OCI-LY7 (cell line): ENCODE measurements at regions not wholly inside any gene's neighbourhood (a gene's known extent, or its start where the extent isn't known, plus 50 kb on each side); places are given as distances from the start of the nearest gene placed in this dataset.

Source experiments
- BruUV-seq: library from RNA; stranded (reverse); fragments of 400-500 nt; replicated peaks from 2 replicates; lab custom pipeline; 2021; lab: Mats Ljungman, UMichigan
- CTCF ChIA-PET: fragments of 300-600 bp; sonication (Branson Sonifier 250); formaldehyde crosslinking; loops from one replicate; lab custom pipeline; 2022; ENCODE audit warnings: antibody characterized with exemption; ENCODE audit not compliant: unreplicated experiment; lab: Charles Lee
- POLR2A ChIA-PET: fragments of 300-600 bp; sonication (Branson Sonifier 250); formaldehyde crosslinking; loops from one replicate; lab custom pipeline; 2022; ENCODE audit warnings: antibody characterized with exemption; lab: Charles Lee
- DNase-seq: peaks from one replicate; pipeline ENCODE4 v3.0.0-alpha.2; 2015; ENCODE audit warnings: low spot score
- H2AFZ ChIP-seq: fragments of 200-600 bp; sonication (generic), shearing (Covaris generic); 2 replicates; pipeline ENCODE4 v1.6.1; 2014; ENCODE audit warnings: mild to moderate bottlenecking, antibody characterized with exemption, low read length, moderate library complexity
- H3K27ac ChIP-seq: fragments of 200-600 bp; sonication (generic); 2 replicates; pipeline ENCODE4 v1.5.1; 2014; ENCODE audit warnings: mixed run types, low read depth, mild to moderate bottlenecking, moderate library complexity, low read length, inconsistent platforms; ENCODE audit not compliant: poor library complexity, severe bottlenecking
- H3K36me3 ChIP-seq: fragments of 200-600 bp; sonication (generic); 2 replicates; pipeline ENCODE4 v1.6.1; 2014; ENCODE audit warnings: mild to moderate bottlenecking, antibody characterized with exemption, low read length, moderate library complexity, mixed read lengths; ENCODE audit not compliant: insufficient read depth
- H3K4me1 ChIP-seq: fragments of 200-600 bp; sonication (generic); 2 replicates; pipeline ENCODE4 v1.5.1; 2014; ENCODE audit warnings: mild to moderate bottlenecking, low read length; ENCODE audit not compliant: insufficient read depth, poor library complexity, severe bottlenecking
- H3K4me2 ChIP-seq: fragments of 200-600 bp; sonication (generic); 2 replicates; pipeline ENCODE4 v1.6.1; 2014; ENCODE audit warnings: mild to moderate bottlenecking, low read length
- H3K4me3 ChIP-seq: fragments of 200-600 bp; sonication (generic); 2 replicates; pipeline ENCODE4 v1.5.1; 2014; ENCODE audit warnings: mild to moderate bottlenecking, low read depth, low read length; ENCODE audit not compliant: poor library complexity, severe bottlenecking
- H3K79me2 ChIP-seq: fragments of 200-600 bp; sonication (generic); 2 replicates; pipeline ENCODE4 v1.6.1; 2016; ENCODE audit warnings: low read depth, mild to moderate bottlenecking, low read length, moderate library complexity, mixed read lengths; ENCODE audit not compliant: insufficient read depth
- H3K9me2 ChIP-seq: fragments of 200-600 bp; sonication (generic); 2 replicates; pipeline ENCODE4 v1.6.1; 2016; ENCODE audit warnings: mild to moderate bottlenecking, low read length, mixed read lengths; ENCODE audit not compliant: insufficient read depth
- H3K9me3 ChIP-seq: fragments of 200-600 bp; sonication (generic); 2 replicates; pipeline ENCODE4 v1.6.1; 2014; ENCODE audit warnings: mild to moderate bottlenecking, mixed run types, low read length, mixed read lengths
- H4K20me1 ChIP-seq: fragments of 200-600 bp; sonication (generic); 2 replicates; pipeline ENCODE4 v1.6.1; 2014; ENCODE audit warnings: mild to moderate bottlenecking, antibody characterized with exemption, low read length, moderate library complexity, mixed read lengths; ENCODE audit not compliant: insufficient read depth
- EZH2phosphoT487 ChIP-seq: fragments of 200-600 bp; sonication (generic); IDR thresholded peaks from 2 replicates; pipeline ENCODE4 v1.6.1; 2018; ENCODE audit warnings: low read depth, borderline replicate concordance, mild to moderate bottlenecking, mixed run types, antibody characterized with exemption, low read length, moderate library complexity, mixed read lengths
- intact Hi-C: fragments of 100-400 bp; cut with micrococcal nuclease; formaldehyde crosslinking; loops from one replicate; pipeline ENCODE4 v1.10.0; 2022; ENCODE audit not compliant: unreplicated experiment
- TF ChIP-seq, protein P1 (sequence below): fragments of 200-600 bp; sonication (generic); conservative IDR thresholded peaks from 2 replicates; pipeline ENCODE4 v1.5.1; 2014; ENCODE audit warnings: mild to moderate bottlenecking, antibody characterized with exemption, low read length, moderate library complexity, mixed read lengths

DNA sequence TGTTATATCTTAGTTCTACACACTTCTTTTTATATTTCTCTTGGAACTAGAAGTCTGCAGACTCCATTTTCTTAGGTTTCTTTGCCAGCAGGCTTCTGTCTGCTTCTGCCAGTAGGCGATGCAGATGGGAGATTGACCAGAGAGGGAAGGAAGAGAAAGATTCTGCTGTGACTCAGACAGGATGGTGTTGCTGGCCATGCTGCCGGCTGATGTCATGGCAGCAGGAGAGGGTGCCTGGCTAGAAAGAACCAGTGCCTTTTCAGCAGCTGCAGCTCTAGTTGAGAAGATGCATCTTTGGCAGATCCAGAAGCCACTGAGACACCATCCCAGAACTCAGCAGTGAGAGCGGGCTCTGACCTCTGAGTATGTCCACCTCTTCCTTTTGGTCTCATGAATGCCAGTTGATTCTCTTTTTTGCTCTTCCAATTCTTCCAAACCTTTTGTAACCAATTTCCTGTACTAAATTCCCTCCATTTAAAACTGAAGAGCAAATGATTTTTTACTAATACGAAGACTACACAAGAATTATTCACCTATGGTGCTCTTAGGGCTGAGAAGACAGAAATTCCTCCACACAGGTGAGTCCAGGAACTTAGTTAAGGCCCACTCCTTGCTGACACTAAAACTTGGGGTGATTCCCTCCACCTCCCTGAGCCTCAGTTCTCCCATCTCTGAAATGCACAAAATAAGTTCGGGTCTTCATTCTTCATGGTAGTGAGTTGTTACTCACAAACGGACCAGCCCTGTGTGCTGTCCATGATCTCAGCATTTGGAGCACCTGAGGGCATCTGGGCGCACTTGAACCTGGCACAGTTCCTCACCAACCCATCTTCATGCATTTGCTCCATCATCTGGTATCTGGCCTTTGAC is 200.7 kb downstream of the MYCN start:
- H3K4me3 ChIP-seq, result no peak overlapping the region
- ChIA-PET CTCF (no interaction called here), POLR2A (no interaction called here)
- H3K4me2 ChIP-seq, result no peak overlapping the region
- DNase-seq, result no peak
- H3K9me2 ChIP-seq, result no peaks in the 10 kb centered on the region
- H4K20me1 ChIP-seq, result no peaks in the 10 kb centered on the region
- no peaks in the 10 kb centered on the region for H3K4me1 ChIP-seq
- no TSS peak for BruUV-seq
- no peak overlapping the region for H3K27ac ChIP-seq
- H3K9me3 ChIP-seq, result no peaks in the 10 kb centered on the region
- no peaks in the 10 kb centered on the region for H3K79me2 ChIP-seq
- no peak overlapping the region for H2AFZ ChIP-seq
- TF ChIP-seq, protein P1, sequence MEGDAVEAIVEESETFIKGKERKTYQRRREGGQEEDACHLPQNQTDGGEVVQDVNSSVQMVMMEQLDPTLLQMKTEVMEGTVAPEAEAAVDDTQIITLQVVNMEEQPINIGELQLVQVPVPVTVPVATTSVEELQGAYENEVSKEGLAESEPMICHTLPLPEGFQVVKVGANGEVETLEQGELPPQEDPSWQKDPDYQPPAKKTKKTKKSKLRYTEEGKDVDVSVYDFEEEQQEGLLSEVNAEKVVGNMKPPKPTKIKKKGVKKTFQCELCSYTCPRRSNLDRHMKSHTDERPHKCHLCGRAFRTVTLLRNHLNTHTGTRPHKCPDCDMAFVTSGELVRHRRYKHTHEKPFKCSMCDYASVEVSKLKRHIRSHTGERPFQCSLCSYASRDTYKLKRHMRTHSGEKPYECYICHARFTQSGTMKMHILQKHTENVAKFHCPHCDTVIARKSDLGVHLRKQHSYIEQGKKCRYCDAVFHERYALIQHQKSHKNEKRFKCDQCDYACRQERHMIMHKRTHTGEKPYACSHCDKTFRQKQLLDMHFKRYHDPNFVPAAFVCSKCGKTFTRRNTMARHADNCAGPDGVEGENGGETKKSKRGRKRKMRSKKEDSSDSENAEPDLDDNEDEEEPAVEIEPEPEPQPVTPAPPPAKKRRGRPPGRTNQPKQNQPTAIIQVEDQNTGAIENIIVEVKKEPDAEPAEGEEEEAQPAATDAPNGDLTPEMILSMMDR, result no peak
- no peak for TF ChIP-seq EZH2phosphoT487
- H3K36me3 ChIP-seq, result no peaks in the 10 kb centered on the region
- intact Hi-C loops, result no loop called here

DNA sequence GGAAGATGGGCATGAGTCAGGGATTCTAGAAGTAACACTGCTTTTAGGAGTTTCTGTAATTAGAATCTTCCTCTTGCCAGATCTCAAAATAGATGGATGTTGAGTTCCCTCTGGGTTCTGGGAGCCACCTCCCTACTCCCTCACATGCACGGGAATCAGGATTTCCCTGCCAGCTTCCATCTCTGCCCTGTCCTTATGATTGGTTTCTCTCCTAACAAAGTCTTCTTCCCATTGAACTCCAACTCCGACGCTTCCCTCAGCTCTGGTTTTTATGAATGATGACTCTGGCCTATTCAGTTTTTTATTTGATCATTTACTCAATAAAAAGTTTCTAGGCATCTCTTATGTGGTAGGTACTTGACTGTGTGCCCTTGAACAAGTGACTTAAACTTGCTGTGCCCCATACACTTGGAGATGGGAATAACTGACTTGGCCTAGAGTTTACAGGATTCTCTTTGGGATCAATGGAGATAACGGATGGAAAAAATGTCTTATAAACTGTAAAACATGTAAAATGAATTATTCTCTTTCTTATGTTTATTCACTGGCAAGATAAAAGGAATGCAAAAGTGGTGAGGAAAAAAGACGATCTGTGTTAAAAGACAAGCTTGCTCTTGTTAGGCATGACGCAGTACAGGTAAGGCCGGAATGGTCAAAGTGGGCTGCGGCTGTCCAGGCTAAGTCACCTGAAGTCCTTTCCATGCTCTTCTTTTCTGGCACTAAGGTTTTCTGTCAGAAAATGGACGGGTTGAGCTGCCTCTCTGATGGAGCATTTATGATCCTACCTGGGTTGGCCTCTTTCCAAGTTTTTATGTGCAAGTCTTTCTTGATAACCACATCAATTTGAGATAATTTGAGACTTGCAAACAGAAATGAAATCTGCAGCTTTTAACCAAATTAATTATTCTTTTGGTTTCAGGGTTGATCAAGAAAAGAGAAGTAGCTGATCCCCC is 199.6 kb downstream of the MYCN start:
- CTCF ChIA-PET, result no interaction called here
- no peak for DNase-seq
- no peaks in the 10 kb centered on the region for H3K79me2 ChIP-seq
- no peaks in the 10 kb centered on the region for H3K4me1 ChIP-seq
- TF ChIP-seq EZH2phosphoT487, result no peak
- TF ChIP-seq, protein P1, result no peak
- H3K27ac ChIP-seq, result no peak overlapping the region
- no peaks in the 10 kb centered on the region for H3K36me3 ChIP-seq
- no peaks in the 10 kb centered on the region for H4K20me1 ChIP-seq
- no peaks in the 10 kb centered on the region for H3K9me3 ChIP-seq
- H3K4me2 ChIP-seq, result no peak overlapping the region
- POLR2A ChIA-PET, result no interaction called here
- no peaks in the 10 kb centered on the region for H3K9me2 ChIP-seq
- no peak overlapping the region for H2AFZ ChIP-seq
- no TSS peak for BruUV-seq
- intact Hi-C loops, result no loop called here
- H3K4me3 ChIP-seq, result no peak overlapping the region
